Esophagus muscularis mucosa (tissue), 4 donors: ENCODE measurements at regions not wholly inside any gene's neighbourhood (a gene's known extent, or its start where the extent isn't known, plus 50 kb on each side); places are given as distances from the start of the nearest gene placed in this dataset.

Experiments used
- DNase-seq: peaks from one replicate; pipeline ENCODE4 v3.0.0-alpha.2; 2017; ENCODE audit errors: extremely low spot score
- H3K27ac ChIP-seq, 4 donors: fragments of 200-600 bp; sonication (generic); replicated peaks in 1 of 4; 1 replicate in 3 of 4; 2 replicates in 1 of 4; pipeline ENCODE4 v1.5.1; 2016 to 2019; ENCODE audit warnings: mild to moderate bottlenecking in 1 of 4
- H3K27me3 ChIP-seq, 4 donors: fragments of 200-600 bp; sonication (generic); one replicate each; pipeline versions ENCODE4 v1.5.1 to v1.6.0; 2016 to 2019
- H3K36me3 ChIP-seq, 4 donors: fragments of 200-600 bp; sonication (generic); one replicate each; pipeline ENCODE4 v1.5.1; 2016 to 2019
- H3K4me1 ChIP-seq, 4 donors: fragments of 200-600 bp; sonication (generic); one replicate each; pipeline ENCODE4 v1.5.1; 2016 to 2019
- H3K4me3 ChIP-seq, 4 donors: fragments of 200-600 bp; sonication (generic); 1 replicate in 2 of 4; 2 replicates in 2 of 4; pipeline ENCODE4 v1.5.1; 2016 to 2019; ENCODE audit warnings: mild to moderate bottlenecking in 4 of 4, moderate library complexity in 1 of 4
- H3K9me3 ChIP-seq, 4 donors: fragments of 200-600 bp; sonication (generic); 1 replicate in 3 of 4; 2 replicates in 1 of 4; pipeline ENCODE4 v1.5.1; 2016 to 2019
- CTCF ChIP-seq, 3 experiments: fragments of 200-600 bp in 2 of 3; fragments of 450-650 bp in 1 of 3; sonication (generic) in 2 of 3; IDR thresholded peaks; one replicate each; pipeline ENCODE4 v1.5.1; 2017 to 2019; ENCODE audit warnings: antibody characterized with exemption in 3 of 3, mild to moderate bottlenecking in 2 of 3, moderate library complexity in 1 of 3
- EP300 ChIP-seq: sonication (generic); formaldehyde crosslinking; IDR thresholded peaks from one replicate; pipeline ENCODE4 v1.6.1; 2017; ENCODE audit warnings: antibody characterized with exemption
- POLR2A ChIP-seq: fragments of 450-650 bp; IDR thresholded peaks from one replicate; pipeline ENCODE4 v1.6.1; 2017; ENCODE audit warnings: antibody characterized with exemption, moderate library complexity, mild to moderate bottlenecking, low read depth
- POLR2AphosphoS5 ChIP-seq, 2 donors: sonication (generic); formaldehyde crosslinking; IDR thresholded peaks; one replicate each; pipeline ENCODE4 v1.6.1; 2017; ENCODE audit warnings: antibody characterized with exemption in 2 of 2
- WGBS: methylation state at CpG from one replicate; pipeline ENCODE4 v1.1.5; 2018; 5-methylcytosine and 5-hydroxymethylcytosine counted together
- intact Hi-C: fragments of 100-400 bp; cut with DNase I; formaldehyde crosslinking; loops from one replicate; pipeline ENCODE4 v1.15.1; 2023

DNA sequence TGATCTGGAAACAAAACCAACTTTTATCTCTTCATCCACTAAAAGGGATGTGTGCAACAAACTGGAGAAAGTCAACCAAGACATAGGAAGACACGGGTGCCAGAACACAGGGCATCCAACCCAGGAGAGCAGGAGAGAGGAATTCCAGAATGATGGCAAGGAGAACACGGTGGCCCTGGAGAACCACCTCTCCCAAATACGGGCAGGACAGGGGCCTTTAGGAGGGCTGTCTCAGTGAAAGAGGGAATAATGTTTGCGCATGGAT is 93.4 kb upstream of the EGLN3 start:
- no peaks in the 10 kb centered on the region for H3K36me3 ChIP-seq
- no peaks in the 10 kb centered on the region for H3K9me3 ChIP-seq
- H3K27ac ChIP-seq = no peak overlapping the region
- TF ChIP-seq POLR2AphosphoS5 (IDR thresholded peaks at IDR 0.05) = no peak
- TF ChIP-seq POLR2A = no peak
- TF ChIP-seq EP300 = no peak
- no peak for TF ChIP-seq CTCF (IDR thresholded peaks at IDR 0.05)
- 95% methylated on average over 4 of the region's 4 CpGs for WGBS
- intact Hi-C loops = no loop called here
- H3K4me3 ChIP-seq = no peak overlapping the region
- DNase-seq = no peak
- no peaks in the 10 kb centered on the region for H3K4me1 ChIP-seq
- H3K27me3 ChIP-seq = no peaks in the 10 kb centered on the region

GRCh38 chr14:34043627-34044372 is 92.9 kb upstream of the EGLN3 start:
- Histone ChIP-seq H3K27me3 (no peaks in the 10 kb centered on the region), H3K9me3 (no peaks in the 10 kb centered on the region), H3K27ac (no peak overlapping the region), H3K36me3 (no peaks in the 10 kb centered on the region), H3K4me3 (no peak overlapping the region), H3K4me1 (no peaks in the 10 kb centered on the region)
- 58% methylated on average over 4 of the region's 4 CpGs for WGBS
- TF ChIP-seq POLR2A (no peak), EP300 (no peak), CTCF (IDR thresholded peaks at IDR 0.05) (no peak), POLR2AphosphoS5 (IDR thresholded peaks at IDR 0.05) (no peak)
- no peak for DNase-seq
- intact Hi-C loops = no loop called here

GRCh38 chr14:34041220-34041619 is 90.3 kb upstream of the EGLN3 start:
- Histone ChIP-seq H3K9me3 (no peaks in the 10 kb centered on the region), H3K27me3 (no peaks in the 10 kb centered on the region), H3K36me3 (no peaks in the 10 kb centered on the region), H3K27ac (no peak overlapping the region), H3K4me1 (peaks cover 0 to 2% (median 0%) of the 10 kb centered on the region in 4 donors), H3K4me3 (no peak overlapping the region)
- DNase-seq = no peak
- 93% methylated on average over 2 of the region's 2 CpGs for WGBS
- no peak for TF ChIP-seq EP300
- TF ChIP-seq POLR2A = no peak
- TF ChIP-seq CTCF (IDR thresholded peaks at IDR 0.05) = no peak
- no peak for TF ChIP-seq POLR2AphosphoS5 (IDR thresholded peaks at IDR 0.05)
- intact Hi-C loops = no loop called here

GRCh38 chr14:34040766-34041165 is 89.9 kb upstream of the EGLN3 start:
- no peaks in the 10 kb centered on the region for H3K9me3 ChIP-seq
- no peaks in the 10 kb centered on the region for H3K27me3 ChIP-seq
- intact Hi-C loops = no loop called here
- TF ChIP-seq EP300 = no peak
- TF ChIP-seq CTCF (IDR thresholded peaks at IDR 0.05) = no peak
- no peak for TF ChIP-seq POLR2A
- no peak for TF ChIP-seq POLR2AphosphoS5 (IDR thresholded peaks at IDR 0.05)
- H3K36me3 ChIP-seq = no peaks in the 10 kb centered on the region
- H3K4me3 ChIP-seq = no peak overlapping the region
- peaks cover 0 to 6% (median 2%) of the 10 kb centered on the region in 4 donors for H3K4me1 ChIP-seq
- no peak for DNase-seq
- H3K27ac ChIP-seq = no peak overlapping the region

GRCh38 chr14:34039428-34040047 is 88.7 kb upstream of the EGLN3 start:
- Histone ChIP-seq H3K9me3 (no peaks in the 10 kb centered on the region), H3K4me3 (no peak overlapping the region), H3K36me3 (no peaks in the 10 kb centered on the region), H3K27me3 (no peaks in the 10 kb centered on the region), H3K27ac (no peak overlapping the region), H3K4me1 (peaks cover 0 to 13% (median 4%) of the 10 kb centered on the region in 4 donors)
- DNase-seq = peak; percentile 57
- WGBS = 81% methylated on average over 3 of the region's 3 CpGs
- intact Hi-C loops = no loop called here
- no peak for TF ChIP-seq POLR2AphosphoS5 (IDR thresholded peaks at IDR 0.05)
- no peak for TF ChIP-seq EP300
- TF ChIP-seq CTCF (IDR thresholded peaks at IDR 0.05) = no peak
- no peak for TF ChIP-seq POLR2A
